Adrenal gland (tissue), 9 donors: ENCODE measurements at regions not wholly inside any gene's neighbourhood (a gene's known extent, or its start where the extent isn't known, plus 50 kb on each side); places are given as distances from the start of the nearest gene placed in this dataset.

Experiments
- DNase-seq, 7 donors: peaks; one replicate each; pipeline ENCODE4 v3.0.0-alpha.2; 2019 to 2020
- H3K27ac ChIP-seq, 5 donors: fragments of 200-600 bp; sonication (generic) in 4 of 5; 1 replicate in 3 of 5; 2 replicates in 2 of 5; pipeline versions ENCODE4 v1.5.1 to v1.8.0; 2016 to 2020; ENCODE audit warnings: mild to moderate bottlenecking in 1 of 5
- H3K27me3 ChIP-seq: fragments of 200-600 bp; 2 replicates; pipeline ENCODE4 v1.8.0; 2021
- H3K36me3 ChIP-seq, 2 donors: fragments of 200-600 bp; replicated peaks in 1 of 2; 1 replicate in 1 of 2; 2 replicates in 1 of 2; pipeline versions ENCODE4 v1.5.1 to v1.8.0; 2018 to 2022
- H3K4me1 ChIP-seq, 2 donors: fragments of 200-600 bp; replicated peaks in 1 of 2; 1 replicate in 1 of 2; 2 replicates in 1 of 2; pipeline versions ENCODE4 v1.5.1 to v1.8.0; 2018 to 2021
- H3K4me3 ChIP-seq, 4 donors: fragments of 200-600 bp; sonication (generic) in 3 of 4; one replicate each; pipeline ENCODE4 v1.5.1; 2016 to 2018
- H3K9me3 ChIP-seq, 3 donors: fragments of 200-600 bp; sonication (generic) in 1 of 3; replicated peaks in 1 of 3; 1 replicate in 2 of 3; 2 replicates in 1 of 3; pipeline versions ENCODE4 v1.5.1 to v1.8.0; 2016 to 2021
- POLR2A ChIP-seq, 2 donors: fragments of 450-650 bp; IDR thresholded peaks; one replicate each; pipeline ENCODE4 v1.6.1; 2017; ENCODE audit warnings: antibody characterized with exemption in 2 of 2, mild to moderate bottlenecking in 2 of 2, moderate library complexity in 1 of 2
- WGBS, 4 donors: extraction: QIAGEN DNeasy Blood & Tissue Kit in 2 of 4; methylation state at CpG; one replicate each; pipeline versions ENCODE4 v1.1.5 to v1.1.7; 2013 to 2017; 5-methylcytosine and 5-hydroxymethylcytosine counted together
- intact Hi-C, 2 donors: fragments of 100-400 bp; cut with DNase I; formaldehyde crosslinking; loops; one replicate each; pipeline versions ENCODE4 v1.14.1 to v1.15.0; 2022 to 2023
- TF ChIP-seq, protein P1 (sequence below), 6 experiments: fragments of 450-650 bp in 4 of 6; fragments of 200-600 bp in 2 of 6; sonication (generic) in 1 of 6; IDR thresholded peaks; 1 replicate in 5 of 6; 2 replicates in 1 of 6; pipeline versions ENCODE4 v1.5.1 to v1.8.0; 2016 to 2021; ENCODE audit warnings: antibody characterized with exemption in 6 of 6, mild to moderate bottlenecking in 2 of 6, moderate library complexity in 1 of 6
- donor health status: healthy with polysubstance abuse.
- donor health status: Bipolar disorder and iron deficiency.
- donor health status: DM: yes; HTN: yes; CAD: no.
- donor health status: DM: no; HTN: no; CAD: no.
- donor health status: DM: no; HTN: no; CAD: no.

DNA sequence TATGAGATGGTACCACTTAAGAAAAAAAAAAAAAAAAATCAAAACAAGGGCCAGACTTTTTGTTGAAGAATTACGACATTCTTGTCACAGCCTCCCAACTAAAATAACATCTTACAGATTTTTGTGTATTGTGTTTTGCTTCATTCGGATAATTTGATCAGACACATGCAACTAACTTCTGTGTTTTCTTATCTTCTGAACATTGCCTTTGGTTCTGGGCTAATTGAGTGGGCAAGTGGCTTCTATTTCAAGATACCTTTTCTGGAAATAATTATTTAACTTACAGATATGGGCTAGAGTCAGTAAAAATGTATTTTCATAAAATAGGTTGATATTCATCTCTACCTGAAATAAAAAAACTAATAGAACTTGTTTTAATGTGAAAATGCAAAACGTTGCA lies 165.1 kb downstream of the ANKRD7 start:
- Histone ChIP-seq H3K4me3 (no peak overlapping the region), H3K36me3 (no peaks in the 10 kb centered on the region), H3K9me3 (no peaks in the 10 kb centered on the region), H3K27me3 (no peaks in the 10 kb centered on the region), H3K27ac (no peak overlapping the region), H3K4me1 (no peaks in the 10 kb centered on the region)
- intact Hi-C loops = no loop called here
- TF ChIP-seq, protein P1, sequence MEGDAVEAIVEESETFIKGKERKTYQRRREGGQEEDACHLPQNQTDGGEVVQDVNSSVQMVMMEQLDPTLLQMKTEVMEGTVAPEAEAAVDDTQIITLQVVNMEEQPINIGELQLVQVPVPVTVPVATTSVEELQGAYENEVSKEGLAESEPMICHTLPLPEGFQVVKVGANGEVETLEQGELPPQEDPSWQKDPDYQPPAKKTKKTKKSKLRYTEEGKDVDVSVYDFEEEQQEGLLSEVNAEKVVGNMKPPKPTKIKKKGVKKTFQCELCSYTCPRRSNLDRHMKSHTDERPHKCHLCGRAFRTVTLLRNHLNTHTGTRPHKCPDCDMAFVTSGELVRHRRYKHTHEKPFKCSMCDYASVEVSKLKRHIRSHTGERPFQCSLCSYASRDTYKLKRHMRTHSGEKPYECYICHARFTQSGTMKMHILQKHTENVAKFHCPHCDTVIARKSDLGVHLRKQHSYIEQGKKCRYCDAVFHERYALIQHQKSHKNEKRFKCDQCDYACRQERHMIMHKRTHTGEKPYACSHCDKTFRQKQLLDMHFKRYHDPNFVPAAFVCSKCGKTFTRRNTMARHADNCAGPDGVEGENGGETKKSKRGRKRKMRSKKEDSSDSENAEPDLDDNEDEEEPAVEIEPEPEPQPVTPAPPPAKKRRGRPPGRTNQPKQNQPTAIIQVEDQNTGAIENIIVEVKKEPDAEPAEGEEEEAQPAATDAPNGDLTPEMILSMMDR (IDR thresholded peaks at IDR 0.05) = no peak
- DNase-seq = no peak
- WGBS, 4 donors = 72 to 78% (median 77%) methylated on average over 3 of the region's 3 CpGs

DNA sequence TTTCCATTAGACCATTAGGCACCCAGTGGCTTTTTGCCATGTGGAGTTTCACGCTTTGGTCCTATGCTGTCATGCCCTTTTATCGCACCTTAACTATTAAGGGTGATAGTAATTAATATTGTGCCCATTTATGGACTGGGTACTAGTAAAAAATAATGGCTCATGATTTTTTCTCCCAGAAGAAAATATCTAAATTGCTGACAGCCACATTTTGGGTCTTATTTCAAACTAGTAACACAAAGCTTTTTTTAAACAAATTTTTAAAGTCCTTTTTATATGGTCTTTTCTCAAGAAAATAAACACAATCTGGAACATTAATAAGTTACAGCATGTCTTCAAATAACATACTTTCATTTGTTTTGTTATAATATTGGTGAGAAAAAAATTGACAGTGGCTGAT lies 179.7 kb downstream of the ANKRD7 start:
- intact Hi-C loops = no loop called here
- H3K27me3 ChIP-seq = no peaks in the 10 kb centered on the region

DNA sequence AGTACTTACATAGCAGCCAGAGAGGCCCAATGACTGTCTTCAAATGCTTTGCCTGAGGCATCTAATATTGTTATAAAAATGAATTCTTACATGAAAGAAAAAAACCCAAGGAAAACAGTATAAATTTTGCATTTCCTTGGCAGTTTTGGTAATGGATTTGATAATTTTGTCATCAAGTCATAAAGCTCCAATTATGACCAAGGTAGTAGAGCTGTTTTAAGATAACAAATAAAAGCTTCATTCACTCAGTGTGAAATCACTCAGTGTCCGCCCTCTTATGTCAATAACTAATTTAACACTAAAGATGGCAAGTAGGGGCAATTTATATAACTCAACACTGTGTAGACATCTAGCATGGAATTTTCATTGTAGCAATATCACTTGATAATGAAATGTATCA lies 193.9 kb downstream of the ANKRD7 start:
- Histone ChIP-seq H3K4me3 (no peak overlapping the region), H3K36me3 (no peaks in the 10 kb centered on the region), H3K27me3 (no peaks in the 10 kb centered on the region), H3K27ac (no peak overlapping the region), H3K4me1 (no peaks in the 10 kb centered on the region), H3K9me3 (no peaks in the 10 kb centered on the region)
- 67 to 80% (median 74%) methylated on average over 1 of the region's 1 CpG for WGBS, 4 donors
- TF ChIP-seq, protein P1 (IDR thresholded peaks at IDR 0.05) = no peak
- TF ChIP-seq POLR2A (IDR thresholded peaks at IDR 0.05) = no peak
- no peak for DNase-seq
- intact Hi-C loops = no loop called here

More for the DNA sequence above, 179.7 kb downstream of the ANKRD7 start:
- H3K4me3 ChIP-seq = no peak overlapping the region
- no peaks in the 10 kb centered on the region for H3K4me1 ChIP-seq
- no peaks in the 10 kb centered on the region for H3K36me3 ChIP-seq
- WGBS, 4 donors = 93 to 96% (median 94%) methylated on average over 2 of the region's 2 CpGs
- TF ChIP-seq, protein P1 (IDR thresholded peaks at IDR 0.05) = no peak
- no peak for TF ChIP-seq POLR2A (IDR thresholded peaks at IDR 0.05)
- H3K27ac ChIP-seq = no peak overlapping the region
- no peak for DNase-seq
- H3K9me3 ChIP-seq = no peaks in the 10 kb centered on the region

DNA sequence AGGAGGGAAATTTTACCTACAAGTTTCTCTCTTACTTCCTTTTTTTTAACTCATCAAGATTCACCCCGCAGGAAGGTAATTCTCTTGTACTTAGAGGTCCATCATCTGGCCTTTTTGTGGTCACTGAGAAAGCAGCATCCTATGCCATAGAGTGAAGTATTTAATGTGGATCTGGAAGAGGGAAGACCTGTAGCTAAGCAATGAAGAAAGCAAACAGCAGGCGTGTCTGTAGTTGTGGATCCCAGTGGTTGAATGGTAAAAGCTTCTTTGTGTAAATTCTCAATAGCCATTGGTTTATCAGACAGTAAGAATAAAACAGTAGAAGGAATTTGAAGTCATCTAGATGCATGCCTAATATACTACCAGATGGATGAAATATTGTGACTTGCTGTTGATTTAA lies 196.4 kb downstream of the ANKRD7 start:
- no peaks in the 10 kb centered on the region for H3K4me1 ChIP-seq
- no peak for DNase-seq
- no peak for TF ChIP-seq POLR2A (IDR thresholded peaks at IDR 0.05)
- TF ChIP-seq, protein P1 (IDR thresholded peaks at IDR 0.05) = no peak
- 72 to 90% (median 83%) methylated on average over 2 of the region's 2 CpGs for WGBS, 4 donors
- H3K27me3 ChIP-seq = no peaks in the 10 kb centered on the region
- no peak overlapping the region for H3K27ac ChIP-seq
- no peak overlapping the region for H3K4me3 ChIP-seq
- no peaks in the 10 kb centered on the region for H3K36me3 ChIP-seq
- intact Hi-C loops = no loop called here
- no peaks in the 10 kb centered on the region for H3K9me3 ChIP-seq
